HG03108 (cell line): ENCODE measurements at regions not wholly inside any gene's neighbourhood (a gene's known extent, or its start where the extent isn't known, plus 50 kb on each side); places are given as distances from the start of the nearest gene placed in this dataset.
"Not testable (repeated sequence)": the region's sequence is repeated elsewhere in the genome, so short reads cannot be mapped to it uniquely, and the experiment has no call there.

ENCODE experiments used
- ATAC-seq: cut with Tn5 transposase; IDR thresholded peaks from one replicate; pipeline ENCODE4 v1.9.1; 2021; ENCODE audit warnings: moderate library complexity; ENCODE audit not compliant: unreplicated experiment

DNA sequence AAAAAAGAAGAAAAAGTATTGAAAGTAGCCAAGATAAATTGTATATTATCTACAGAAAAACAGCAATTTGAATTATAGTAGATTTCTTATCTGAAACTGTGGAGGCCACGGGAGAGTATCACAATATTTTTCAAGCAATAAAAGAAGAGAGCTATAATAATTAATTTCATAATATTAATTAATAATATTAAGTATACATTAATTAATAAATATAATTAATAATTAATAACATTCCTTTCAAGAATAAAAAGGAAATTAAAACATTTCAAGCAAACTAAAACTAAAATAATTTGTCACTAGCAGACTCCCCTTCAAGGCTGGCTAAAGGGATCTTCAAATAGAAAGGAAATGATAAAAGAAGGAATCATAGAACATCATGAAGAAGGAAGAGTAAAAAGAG, 372.7 kb upstream of the KYNU start:
- ATAC-seq = no peak

GRCh38 chr2:142502402-142502801, 371.6 kb upstream of the LRP1B start:
- no peak for ATAC-seq

DNA sequence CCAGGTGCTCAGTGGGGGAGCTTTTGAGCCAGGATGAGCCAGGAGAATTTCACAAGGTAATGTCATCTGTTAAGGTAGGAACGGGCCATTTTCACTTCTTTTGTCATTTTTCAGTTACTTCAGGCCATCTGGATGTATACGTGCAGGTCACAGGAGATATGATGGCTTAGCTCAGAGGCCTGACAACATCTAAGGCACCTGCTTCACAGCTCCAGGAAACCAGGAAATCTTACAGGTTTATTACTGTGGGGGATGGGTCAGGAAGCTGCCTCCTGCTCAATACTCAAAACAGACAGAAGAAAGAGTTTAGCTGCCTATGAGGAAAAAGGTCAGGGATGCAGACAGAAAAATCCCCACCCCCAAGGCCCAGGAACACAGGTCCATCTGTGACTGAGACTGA, 364.3 kb upstream of the LRP1B start:
- ATAC-seq = no peak

DNA sequence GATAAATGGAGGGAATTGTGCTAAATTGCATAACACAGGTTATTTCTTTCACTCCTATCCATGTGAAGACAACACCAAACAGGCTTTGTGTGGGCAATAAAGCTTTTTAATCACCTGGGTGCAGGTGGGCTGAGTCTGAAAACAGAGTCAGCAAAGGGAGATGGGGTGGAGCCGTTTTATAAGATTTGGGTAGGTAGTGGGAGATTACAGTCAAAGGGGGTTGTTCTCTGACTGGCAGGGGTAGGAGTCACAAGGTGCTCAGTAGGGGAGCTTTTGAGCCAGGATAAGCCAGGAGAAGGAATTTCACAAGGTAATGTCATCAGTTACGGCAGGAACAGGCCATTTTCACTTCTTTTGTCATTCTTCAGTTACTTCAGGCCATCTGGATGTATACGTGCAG, 358.8 kb upstream of the LRP1B start:
- not testable (repeated sequence) for ATAC-seq

DNA sequence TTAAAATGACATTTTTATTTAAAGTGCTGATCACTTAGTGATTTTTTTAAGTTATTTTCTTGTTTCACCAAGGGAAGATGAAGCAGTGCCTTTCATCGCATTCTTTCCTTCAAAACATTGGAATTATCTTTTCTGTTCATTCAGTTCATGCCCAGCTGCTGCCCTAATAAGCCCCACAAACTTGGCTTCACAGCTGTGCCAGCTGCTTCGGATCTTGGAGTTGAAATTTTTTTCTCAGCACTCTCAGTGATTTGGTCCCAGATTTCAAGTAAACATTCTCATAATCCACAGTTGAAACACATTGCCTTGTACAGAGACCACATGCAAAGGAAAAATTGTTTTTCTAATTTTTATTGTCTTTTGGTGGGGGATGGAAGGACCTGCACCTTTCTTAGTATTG, 353.3 kb upstream of the LRP1B start:
- no peak for ATAC-seq

GRCh38 chr2:142483653-142484052, 352.8 kb upstream of the LRP1B start:
- no peak for ATAC-seq

GRCh38 chr2:142478206-142478605, 347.4 kb upstream of the LRP1B start:
- no peak for ATAC-seq

- no peak for ATAC-seq
Measured at GRCh38 chr2:142472382-142472781, 341.6 kb upstream of the LRP1B start.

GRCh38 chr2:142467321-142467720, 336.5 kb upstream of the LRP1B start:
- ATAC-seq = no peak

- ATAC-seq = no peak
Measured at GRCh38 chr2:142463047-142463446, 332.2 kb upstream of the LRP1B start.

GRCh38 chr2:142462306-142462705, 331.5 kb upstream of the LRP1B start:
- no peak for ATAC-seq

DNA sequence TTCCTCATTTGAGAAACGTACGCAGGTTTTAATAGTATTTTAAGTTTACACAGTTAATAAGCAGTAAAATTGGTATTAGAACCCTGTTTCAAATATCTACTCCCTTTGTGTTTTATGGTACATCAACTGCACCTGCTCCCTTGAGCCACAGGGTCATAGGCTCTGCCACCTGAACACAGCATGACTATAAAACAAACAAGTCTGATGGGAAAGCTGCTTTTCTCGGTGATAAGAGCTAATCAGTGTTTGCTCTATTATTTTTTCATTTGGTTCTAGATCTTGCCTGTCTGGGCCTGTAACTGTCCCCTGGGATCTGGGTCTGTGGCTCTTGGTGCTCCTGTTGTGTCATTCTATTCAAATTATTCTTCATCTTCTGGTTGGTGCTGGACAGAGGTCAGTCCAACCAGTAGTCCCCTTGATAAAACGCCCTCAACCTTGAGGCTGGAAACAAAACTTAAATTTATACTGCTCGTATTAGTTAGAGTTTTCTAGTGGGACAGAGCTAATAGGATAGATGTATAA, 314.8 kb upstream of the LRP1B start:
- no peak for ATAC-seq

GRCh38 chr2:142445023-142445422, 314.2 kb upstream of the LRP1B start:
- ATAC-seq = no peak

GRCh38 chr2:142435847-142436246, 305.0 kb upstream of the LRP1B start:
- ATAC-seq = no peak

DNA sequence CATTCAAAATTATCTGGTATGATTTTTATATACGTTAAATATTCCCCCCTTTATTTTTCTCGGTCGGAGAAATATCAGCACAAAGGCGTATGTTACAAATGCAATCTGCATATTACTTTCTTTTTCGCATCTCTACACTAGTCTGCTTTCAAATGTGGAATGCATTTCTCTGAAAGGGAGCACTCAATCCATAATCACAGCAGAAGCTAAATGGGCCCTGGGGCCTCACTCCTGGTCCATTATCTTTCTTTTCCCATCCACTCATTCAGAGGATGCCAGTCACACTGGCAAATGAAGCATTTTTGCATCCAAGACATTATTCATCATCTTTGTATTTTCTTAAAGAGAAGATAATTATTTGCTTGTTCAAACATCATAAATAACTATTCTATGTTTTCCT, 295.2 kb upstream of the LRP1B start:
- ATAC-seq = no peak

- ATAC-seq = no peak
Measured at GRCh38 chr2:142425551-142425950, 294.7 kb upstream of the LRP1B start.

DNA sequence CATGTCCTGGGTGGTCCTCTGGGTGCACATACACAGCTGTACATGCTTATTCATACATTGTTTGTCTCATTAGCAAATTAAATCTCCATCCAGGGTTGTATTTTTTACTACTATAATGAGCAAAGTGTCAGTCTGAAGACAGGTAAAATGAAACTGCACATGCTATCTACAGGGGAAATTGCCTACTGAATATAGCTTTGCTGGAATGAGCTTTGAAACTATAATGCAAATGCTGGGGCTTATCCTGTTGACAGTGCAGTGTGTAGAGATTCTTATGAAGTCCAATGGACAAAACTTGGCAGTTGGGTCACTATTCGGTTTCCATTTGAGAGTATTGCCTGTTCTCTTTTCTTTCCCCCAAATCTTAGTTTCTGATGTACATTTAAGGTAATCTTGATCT, 292.8 kb upstream of the LRP1B start:
- no peak for ATAC-seq

GRCh38 chr2:142422769-142423168, 292.0 kb upstream of the LRP1B start:
- no peak for ATAC-seq

- ATAC-seq = no peak
Measured at GRCh38 chr2:142422041-142422440, 291.2 kb upstream of the LRP1B start.

DNA sequence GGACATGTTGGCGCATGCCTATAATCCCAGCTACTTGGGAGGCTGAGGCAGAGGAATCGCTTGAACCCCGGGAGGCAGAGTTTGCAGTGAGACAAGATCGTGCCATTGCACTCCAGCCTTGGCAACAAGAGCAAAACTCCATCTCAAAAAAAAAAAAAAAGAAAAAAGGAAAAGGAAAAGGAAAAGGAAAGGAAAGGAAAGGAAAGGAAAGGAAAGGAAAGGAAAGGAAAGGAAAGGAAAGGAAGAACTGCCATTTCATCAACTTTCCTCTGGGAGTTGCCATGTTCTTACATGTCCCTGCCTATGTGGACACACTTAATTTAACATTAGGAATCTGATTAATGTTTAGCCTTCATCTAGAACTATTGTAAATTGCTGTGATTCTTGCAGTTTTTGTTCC, 287.9 kb upstream of the LRP1B start:
- ATAC-seq = not testable (repeated sequence)

DNA sequence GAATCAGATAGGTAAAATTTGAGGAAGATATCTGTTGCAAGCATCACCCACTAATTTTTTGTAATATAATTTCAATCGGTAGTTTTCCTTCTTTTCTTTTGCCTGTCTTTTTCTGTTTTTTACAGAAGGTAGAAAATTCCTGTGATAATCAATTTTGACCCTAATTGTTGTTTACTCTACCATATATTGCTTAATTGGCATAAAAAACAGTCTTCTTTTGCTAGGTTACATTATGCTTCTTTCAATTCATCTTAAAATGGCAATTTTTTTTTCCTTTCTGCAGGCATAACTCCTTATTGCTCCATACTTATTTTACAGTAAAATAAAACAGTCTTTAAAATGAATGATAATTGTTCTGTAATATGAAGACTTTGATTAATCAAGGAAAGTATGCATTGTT, 286.2 kb upstream of the LRP1B start:
- no peak for ATAC-seq

GRCh38 chr2:142415461-142415860, 284.6 kb upstream of the LRP1B start:
- ATAC-seq = no peak

DNA sequence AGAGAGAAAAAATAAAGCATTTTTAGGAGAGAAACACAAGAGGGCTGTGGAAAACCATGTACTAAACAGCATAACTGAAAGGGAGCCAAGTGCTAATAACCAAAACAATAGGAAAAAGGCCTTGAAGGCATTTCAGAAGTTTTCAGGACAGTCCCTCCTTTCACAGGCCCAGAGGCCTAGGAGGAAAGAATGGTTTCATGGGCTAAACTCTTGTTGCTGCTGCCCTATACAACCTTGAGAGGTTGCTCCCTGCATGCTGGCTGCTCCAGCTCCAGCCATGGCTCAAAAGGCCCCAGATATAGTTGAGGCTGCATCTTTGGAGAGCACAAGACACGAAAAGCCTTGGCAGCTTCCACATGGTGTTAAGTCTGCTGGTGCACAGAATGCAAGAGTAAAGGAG, 267.4 kb upstream of the LRP1B start:
- no peak for ATAC-seq

GRCh38 chr2:142395291-142395690, 264.5 kb upstream of the LRP1B start:
- ATAC-seq = no peak
